HG03025 (cell line): ENCODE measurements at regions not wholly inside any gene's neighbourhood (a gene's known extent, or its start where the extent isn't known, plus 50 kb on each side); places are given as distances from the start of the nearest gene placed in this dataset.
"Not testable (repeated sequence)": the region's sequence is repeated elsewhere in the genome, so short reads cannot be mapped to it uniquely, and the experiment has no call there.

Source experiments
- ATAC-seq: cut with Tn5 transposase; IDR thresholded peaks from one replicate; pipeline ENCODE4 v1.9.1; 2021; ENCODE audit warnings: mild to moderate bottlenecking, moderate library complexity; ENCODE audit not compliant: unreplicated experiment, low FRiP score

DNA sequence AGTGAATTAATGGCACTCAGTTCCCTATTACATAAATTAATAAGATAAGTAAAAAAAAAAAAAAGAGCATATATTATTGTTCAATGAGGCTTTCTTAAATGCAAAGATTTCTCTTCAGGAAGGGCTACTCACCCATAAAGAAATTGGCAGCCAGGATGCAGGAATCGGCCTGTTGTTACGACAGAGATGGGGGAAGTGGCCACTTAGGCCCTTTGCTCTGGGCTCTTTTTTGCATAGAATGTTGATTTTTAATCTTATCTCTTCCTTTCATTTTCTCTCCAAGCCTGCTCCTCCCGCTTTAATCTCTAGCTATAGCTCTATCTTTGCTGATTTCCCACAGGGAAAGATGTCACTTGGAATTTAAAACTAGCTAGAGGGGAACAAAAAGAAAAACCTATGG, 391.8 kb upstream of the CRIM1 start:
- ATAC-seq = no peak

DNA sequence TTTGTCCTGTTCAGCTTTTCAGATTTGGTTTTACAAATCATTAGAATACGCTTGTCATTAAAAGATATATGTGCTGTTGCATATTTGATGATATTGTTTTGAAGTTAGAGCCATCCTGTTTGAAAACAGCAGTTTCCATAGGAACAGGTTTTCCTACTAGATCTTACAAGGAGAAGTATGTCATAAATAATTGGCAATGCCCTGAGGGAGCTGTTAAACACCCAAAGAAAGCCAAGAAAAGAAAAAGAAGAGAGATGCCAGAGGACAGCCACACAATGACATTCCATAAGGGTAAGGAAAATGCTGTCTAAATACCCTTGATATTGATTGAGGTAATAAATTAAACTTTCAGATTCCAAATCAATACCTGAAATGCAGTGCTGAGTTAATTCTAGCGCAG, 392.2 kb upstream of the CRIM1 start:
- no peak for ATAC-seq

DNA sequence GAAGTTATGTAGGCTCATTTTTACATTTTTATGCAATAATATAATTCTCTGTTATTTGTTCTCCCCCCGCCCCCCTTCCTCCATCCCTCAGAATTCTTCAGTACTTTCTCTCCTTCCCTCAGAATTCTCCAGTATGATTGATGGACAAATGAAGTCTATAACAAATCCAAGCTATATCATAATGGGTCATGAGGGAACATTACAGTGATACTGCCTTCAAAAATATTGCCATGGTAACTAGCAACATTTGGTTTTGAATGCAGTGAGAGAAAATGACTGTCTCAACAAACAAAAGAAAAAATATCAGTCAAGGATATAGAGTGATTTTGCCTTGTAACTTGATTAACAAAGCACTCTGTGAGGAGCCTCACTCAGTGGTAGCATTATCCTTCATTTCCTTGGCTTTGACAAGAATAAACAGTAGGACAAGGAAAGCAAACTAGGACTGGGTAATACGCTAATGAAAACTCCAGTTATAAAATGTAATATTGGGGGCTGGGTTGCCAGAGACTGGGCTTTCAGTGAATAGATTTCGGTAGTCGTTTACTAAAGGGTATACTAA, 392.9 kb upstream of the CRIM1 start:
- ATAC-seq = no peak

GRCh38 chr2:35960596-35960995, 395.0 kb upstream of the CRIM1 start:
- ATAC-seq = no peak

GRCh38 chr2:35957053-35957452, 398.5 kb upstream of the CRIM1 start:
- ATAC-seq = not testable (repeated sequence)

DNA sequence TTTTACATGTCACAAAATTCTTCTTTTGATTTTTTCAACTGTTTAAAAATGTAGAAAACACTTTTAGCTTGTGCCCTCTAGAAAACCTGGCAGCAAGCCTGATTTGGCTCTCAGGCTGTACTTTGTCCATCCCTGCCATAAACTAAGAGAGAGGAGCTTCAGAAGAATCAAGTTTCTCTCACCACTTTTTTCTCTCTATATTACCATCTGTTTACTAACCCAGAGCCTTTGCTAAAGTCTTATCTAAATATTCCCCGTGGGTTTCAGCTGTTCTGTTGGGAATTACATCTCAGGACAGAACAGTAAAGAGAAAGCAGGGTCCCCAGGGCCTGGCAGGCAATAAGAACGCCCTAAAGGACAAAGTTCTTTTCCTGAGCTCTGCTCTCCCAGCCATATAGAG, 409.1 kb upstream of the CRIM1 start:
- ATAC-seq = no peak

GRCh38 chr2:35938838-35939237, 416.7 kb upstream of the CRIM1 start:
- no peak for ATAC-seq

- ATAC-seq = no peak
These were observed 422.5 kb upstream of the CRIM1 start for GRCh38 chr2:35933031-35933430.

DNA sequence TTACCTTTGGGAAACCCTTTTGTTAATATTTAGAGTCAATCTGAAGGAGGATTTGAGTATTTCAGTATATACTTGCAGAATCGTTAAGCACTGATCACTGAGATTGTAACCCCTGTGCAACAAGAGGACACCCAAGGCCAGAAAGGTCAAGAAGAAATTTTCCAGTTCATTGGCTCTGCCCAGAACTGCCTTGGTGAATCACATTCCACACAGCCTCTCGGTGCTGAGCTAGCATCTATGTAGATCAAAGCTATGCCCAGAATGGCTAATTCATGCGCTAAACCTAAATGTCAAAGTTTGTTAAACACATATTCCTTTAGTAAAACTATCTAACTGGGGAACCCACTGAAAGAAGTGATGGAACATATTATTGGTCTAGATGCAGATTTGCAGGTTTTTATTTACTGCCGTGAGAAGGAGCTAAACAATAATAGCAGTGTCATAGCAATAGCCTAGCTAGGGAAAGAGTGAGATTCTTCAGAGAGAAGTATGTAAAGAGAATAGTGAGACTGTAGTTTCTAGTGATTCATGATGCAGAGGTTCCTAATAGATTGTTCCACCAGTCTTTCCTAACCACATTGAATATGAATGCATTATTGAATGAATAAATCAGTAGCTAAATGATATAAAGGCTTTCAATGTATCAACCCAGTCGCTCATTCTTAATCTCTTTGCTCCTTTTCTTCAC, 423.2 kb upstream of the CRIM1 start:
- ATAC-seq = no peak

DNA sequence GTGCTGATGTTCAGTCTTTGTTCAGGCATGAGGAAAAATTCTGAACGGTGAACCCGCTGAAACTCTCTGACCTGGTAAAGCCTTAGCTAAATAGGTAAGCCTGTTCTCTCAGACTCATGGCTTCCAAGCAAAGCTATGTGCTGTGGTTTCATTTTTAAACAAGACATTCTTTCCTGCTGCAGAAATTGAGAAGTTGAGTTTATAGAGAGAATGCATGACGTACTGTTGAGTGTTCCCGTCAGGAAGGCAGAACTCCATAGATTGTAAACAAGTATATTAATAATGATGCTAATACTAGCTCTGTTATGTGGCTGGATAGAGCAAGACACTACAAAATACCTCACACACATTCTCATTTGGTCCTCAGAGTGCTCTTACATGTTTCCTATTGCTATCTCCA, 424.0 kb upstream of the CRIM1 start:
- no peak for ATAC-seq

- ATAC-seq = no peak
These were observed 424.5 kb upstream of the CRIM1 start for GRCh38 chr2:35931115-35931514.

- ATAC-seq = no peak
These were observed 426.0 kb upstream of the CRIM1 start for GRCh38 chr2:35929551-35929950.

- ATAC-seq = no peak
These were observed 435.5 kb upstream of the CRIM1 start for GRCh38 chr2:35920061-35920460.

GRCh38 chr2:35915261-35915660, 440.3 kb upstream of the CRIM1 start:
- ATAC-seq = no peak

DNA sequence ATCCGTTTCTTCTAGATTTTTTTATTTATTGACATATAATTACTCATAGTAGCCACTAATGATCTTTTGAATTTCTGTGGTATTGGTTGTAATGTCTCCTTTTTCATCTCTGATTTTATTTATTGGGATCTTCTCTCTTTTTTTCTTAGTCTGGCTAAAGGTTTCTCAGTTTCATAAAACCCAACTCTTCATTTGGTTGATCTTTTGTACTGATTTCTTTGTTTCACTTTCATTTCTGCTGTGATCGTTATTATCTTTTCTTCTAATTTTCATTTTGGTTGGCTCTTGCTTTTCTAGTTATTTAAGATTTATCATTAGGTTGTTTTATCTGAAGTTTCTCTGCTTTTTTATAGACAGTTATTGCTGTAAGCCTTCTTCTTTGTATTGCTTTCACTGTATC, 463.6 kb upstream of the CRIM1 start:
- ATAC-seq = no peak

DNA sequence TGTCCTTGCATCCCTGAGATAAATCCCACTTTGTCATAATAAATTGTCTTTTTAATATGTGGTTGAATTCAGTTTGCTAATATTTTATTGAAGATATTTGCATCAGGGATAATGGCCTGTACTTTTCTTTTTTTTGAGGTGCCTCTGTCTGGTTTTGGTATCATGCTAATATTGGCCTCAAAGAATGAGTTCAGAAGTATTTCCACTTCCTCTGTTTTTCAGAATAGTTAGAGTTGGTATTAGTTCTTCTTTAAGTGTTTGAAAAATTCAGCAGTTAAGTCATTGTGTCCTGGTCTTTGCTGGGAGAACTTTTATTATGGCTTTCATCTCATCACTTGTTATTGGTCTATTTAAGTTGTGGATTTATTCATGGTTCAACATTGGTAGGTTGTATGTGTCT, 464.1 kb upstream of the CRIM1 start:
- no peak for ATAC-seq

DNA sequence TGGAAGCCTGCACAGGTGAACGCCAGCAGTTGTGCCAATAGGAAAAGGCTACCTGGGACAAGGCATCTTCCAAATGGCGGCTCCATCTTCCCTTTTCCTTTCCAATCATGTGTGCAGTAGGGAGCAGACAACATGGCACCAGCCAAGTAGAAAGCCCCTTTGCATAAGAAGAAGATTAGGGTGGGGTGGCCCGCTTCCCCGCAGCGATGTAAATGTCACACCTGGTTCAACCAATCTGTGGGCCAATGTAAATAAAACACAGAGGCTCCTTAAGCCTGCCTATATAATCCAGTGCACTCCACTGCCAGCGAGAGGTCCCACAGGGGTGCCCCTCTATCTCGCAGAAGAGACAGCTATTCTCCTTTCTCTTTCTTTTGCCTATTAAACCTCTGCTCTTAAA, 468.4 kb upstream of the CRIM1 start:
- no peak for ATAC-seq

GRCh38 chr2:35873921-35874320, 481.7 kb upstream of the CRIM1 start:
- ATAC-seq = no peak

GRCh38 chr2:35871672-35872071, 483.9 kb upstream of the CRIM1 start:
- no peak for ATAC-seq

- ATAC-seq = no peak
These were observed 484.9 kb upstream of the CRIM1 start for GRCh38 chr2:35870713-35871112.

DNA sequence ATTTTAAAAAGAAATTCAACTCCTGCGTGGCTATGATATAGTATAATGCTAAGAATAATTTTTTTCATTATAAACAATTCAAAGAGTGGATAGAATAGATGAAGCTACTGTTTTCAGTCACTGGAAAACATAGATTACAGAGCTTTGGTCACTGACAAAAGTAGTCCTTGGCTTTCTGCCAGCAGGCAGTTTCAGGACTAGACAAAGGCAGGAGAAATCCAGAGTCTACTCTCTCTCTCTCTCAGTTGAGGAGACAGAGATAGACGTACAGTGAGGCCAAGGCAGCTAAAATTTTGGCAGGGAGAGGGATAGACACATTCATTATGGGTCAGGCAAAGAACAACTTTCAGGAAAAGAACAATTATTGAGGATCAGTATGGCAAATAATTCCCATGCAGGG, 491.4 kb upstream of the CRIM1 start:
- no peak for ATAC-seq

- ATAC-seq = no peak
These were observed 497.4 kb upstream of the CRIM1 start for GRCh38 chr2:35858216-35858615.

GRCh38 chr2:35857498-35857897, 498.1 kb upstream of the CRIM1 start:
- no peak for ATAC-seq
